Activated CD8-positive, alpha-beta memory T cell treated with anti-CD3 and anti-CD28 coated beads, Interleukin-2, amount 10 ng/mL, durations not matched to agents 7 days and 5 days (primary cell): ENCODE measurements at regions not wholly inside any gene's neighbourhood (a gene's known extent, or its start where the extent isn't known, plus 50 kb on each side); places are given as distances from the start of the nearest gene placed in this dataset.
A peak's percentile ranks its signal among the peaks of the same experiment; 100 is the strongest.

Experiments
- ATAC-seq: fragments of 150-1000 bp; cut with Tn5 transposase; one replicate; pipeline ENCODE4 v1.10.0; 2021; ENCODE audit warnings: moderate library complexity
- CTCF ChIA-PET: fragments of 350-600 bp; sonication (Branson Sonifier 250); formaldehyde crosslinking; loops from one replicate; lab custom pipeline; 2021; ENCODE audit warnings: antibody characterized with exemption; lab: Charles Lee
- DNase-seq: peaks from one replicate; pipeline ENCODE4 v3.0.0-alpha.2; 2020
- H3K27ac Mint-ChIP-seq: one replicate; pipeline ENCODE4 v1.8.0; 2021; ENCODE audit warnings: mild to moderate bottlenecking, mixed read lengths
- H3K27me3 Mint-ChIP-seq: one replicate; pipeline ENCODE4 v1.8.0; 2021; ENCODE audit warnings: mixed read lengths
- H3K36me3 Mint-ChIP-seq: one replicate; pipeline ENCODE4 v1.8.0; 2021; ENCODE audit warnings: mild to moderate bottlenecking, mixed read lengths
- H3K4me1 Mint-ChIP-seq: one replicate; pipeline ENCODE4 v1.8.0; 2021; ENCODE audit warnings: mixed read lengths
- H3K4me3 Mint-ChIP-seq: one replicate; pipeline ENCODE4 v1.8.0; 2021; ENCODE audit warnings: mild to moderate bottlenecking, moderate library complexity, mixed read lengths
- H3K9me3 Mint-ChIP-seq: one replicate; pipeline ENCODE4 v1.8.0; 2022; ENCODE audit warnings: low read depth, mixed read lengths

- Mint-ChIP-seq H3K9me3 (no peaks in the 10 kb centered on the region), H3K36me3 (no peaks in the 10 kb centered on the region), H3K4me1 (no peaks in the 10 kb centered on the region), H3K4me3 (no peak overlapping the region), H3K27me3 (no peaks in the 10 kb centered on the region), H3K27ac (no peak overlapping the region)
- no peak for DNase-seq
- CTCF ChIA-PET = no interaction called here
- no peak for ATAC-seq
Measured at GRCh38 chrX:84611843-84612636, 109.8 kb upstream of the HDX start.

- Mint-ChIP-seq H3K4me3 (no peak overlapping the region), H3K36me3 (no peaks in the 10 kb centered on the region), H3K4me1 (no peaks in the 10 kb centered on the region), H3K9me3 (no peaks in the 10 kb centered on the region), H3K27me3 (no peaks in the 10 kb centered on the region), H3K27ac (no peak overlapping the region)
- CTCF ChIA-PET = no interaction called here
- ATAC-seq = no peak
- DNase-seq = no peak
Measured at GRCh38 chrX:84634201-84634782, 132.0 kb upstream of the HDX start.

GRCh38 chrX:84666086-84666485 is 163.8 kb upstream of the HDX start:
- Mint-ChIP-seq H3K27ac (no peak overlapping the region), H3K36me3 (no peaks in the 10 kb centered on the region), H3K4me1 (no peaks in the 10 kb centered on the region), H3K4me3 (no peak overlapping the region), H3K27me3 (no peaks in the 10 kb centered on the region), H3K9me3 (no peaks in the 10 kb centered on the region)
- no peak for DNase-seq
- ATAC-seq = no peak
- CTCF ChIA-PET = no interaction called here

GRCh38 chrX:84690228-84690627 is 188.0 kb upstream of the HDX start:
- no peaks in the 10 kb centered on the region for H3K4me1 Mint-ChIP-seq
- H3K9me3 Mint-ChIP-seq = no peaks in the 10 kb centered on the region
- H3K4me3 Mint-ChIP-seq = no peak overlapping the region
- H3K27ac Mint-ChIP-seq = no peak overlapping the region
- CTCF ChIA-PET = no interaction called here
- no peak for DNase-seq
- H3K27me3 Mint-ChIP-seq = no peaks in the 10 kb centered on the region
- ATAC-seq = no peak
- no peaks in the 10 kb centered on the region for H3K36me3 Mint-ChIP-seq

- no peaks in the 10 kb centered on the region for H3K36me3 Mint-ChIP-seq
- no peaks in the 10 kb centered on the region for H3K9me3 Mint-ChIP-seq
- H3K27ac Mint-ChIP-seq = no peak overlapping the region
- no peak for DNase-seq
- CTCF ChIA-PET = no interaction called here
- ATAC-seq = no peak
- H3K27me3 Mint-ChIP-seq = no peaks in the 10 kb centered on the region
- H3K4me3 Mint-ChIP-seq = no peak overlapping the region
- no peaks in the 10 kb centered on the region for H3K4me1 Mint-ChIP-seq
Measured at GRCh38 chrX:84709987-84710386, 207.7 kb upstream of the HDX start.

GRCh38 chrX:84710611-84711010 is 208.4 kb upstream of the HDX start:
- ATAC-seq (no peak), DNase-seq (no peak)
- Mint-ChIP-seq H3K27ac (no peak overlapping the region), H3K9me3 (no peaks in the 10 kb centered on the region), H3K4me1 (no peaks in the 10 kb centered on the region), H3K36me3 (no peaks in the 10 kb centered on the region), H3K4me3 (no peak overlapping the region), H3K27me3 (no peaks in the 10 kb centered on the region)
- CTCF ChIA-PET = no interaction called here

GRCh38 chrX:84712621-84713020 is 210.4 kb upstream of the HDX start:
- ATAC-seq = no peak

GRCh38 chrX:84715315-84715714 is 213.1 kb upstream of the HDX start:
- Mint-ChIP-seq H3K9me3 (no peaks in the 10 kb centered on the region), H3K4me1 (no peaks in the 10 kb centered on the region), H3K4me3 (no peak overlapping the region), H3K36me3 (no peaks in the 10 kb centered on the region), H3K27me3 (no peaks in the 10 kb centered on the region), H3K27ac (no peak overlapping the region)
- CTCF ChIA-PET = no interaction called here
- DNase-seq (no peak), ATAC-seq (no peak)

More at GRCh38 chrX:84712621-84713020, 210.4 kb upstream of the HDX start:
- Mint-ChIP-seq H3K4me1 (no peaks in the 10 kb centered on the region), H3K27ac (no peak overlapping the region), H3K27me3 (no peaks in the 10 kb centered on the region), H3K9me3 (no peaks in the 10 kb centered on the region), H3K4me3 (no peak overlapping the region), H3K36me3 (no peaks in the 10 kb centered on the region)
- CTCF ChIA-PET = no interaction called here
- no peak for DNase-seq

- no peak overlapping the region for H3K4me3 Mint-ChIP-seq
- no peaks in the 10 kb centered on the region for H3K36me3 Mint-ChIP-seq
- H3K9me3 Mint-ChIP-seq = no peaks in the 10 kb centered on the region
- no peaks in the 10 kb centered on the region for H3K27me3 Mint-ChIP-seq
- H3K4me1 Mint-ChIP-seq = no peaks in the 10 kb centered on the region
- ATAC-seq (no peak), DNase-seq (no peak)
- CTCF ChIA-PET = no interaction called here
- H3K27ac Mint-ChIP-seq = no peak overlapping the region
Measured at GRCh38 chrX:84717343-84717742, 215.1 kb upstream of the HDX start.

- CTCF ChIA-PET = no interaction called here
- DNase-seq = no peak
- Mint-ChIP-seq H3K36me3 (no peaks in the 10 kb centered on the region), H3K4me3 (no peak overlapping the region), H3K27me3 (no peaks in the 10 kb centered on the region), H3K27ac (no peak overlapping the region), H3K4me1 (no peaks in the 10 kb centered on the region), H3K9me3 (no peaks in the 10 kb centered on the region)
- no peak for ATAC-seq
Measured at GRCh38 chrX:84721416-84721815, 219.2 kb upstream of the HDX start.

- Mint-ChIP-seq H3K27me3 (no peaks in the 10 kb centered on the region), H3K9me3 (no peaks in the 10 kb centered on the region), H3K36me3 (no peaks in the 10 kb centered on the region), H3K27ac (no peak overlapping the region), H3K4me1 (no peaks in the 10 kb centered on the region), H3K4me3 (no peak overlapping the region)
- no peak for ATAC-seq
- no peak for DNase-seq
- CTCF ChIA-PET = no interaction called here
Measured at GRCh38 chrX:84724576-84724975, 222.3 kb upstream of the HDX start.

- CTCF ChIA-PET = no interaction called here
- no peaks in the 10 kb centered on the region for H3K9me3 Mint-ChIP-seq
Measured at GRCh38 chrX:84729408-84729807, 227.2 kb upstream of the HDX start.

GRCh38 chrX:84729809-84730208 is 227.6 kb upstream of the HDX start:
- no peak overlapping the region for H3K4me3 Mint-ChIP-seq
- H3K27ac Mint-ChIP-seq = no peak overlapping the region
- no peaks in the 10 kb centered on the region for H3K27me3 Mint-ChIP-seq
- H3K36me3 Mint-ChIP-seq = no peaks in the 10 kb centered on the region
- CTCF ChIA-PET = interaction anchor here (0.9 kb wide), 1 partner anchor 274 kb away, joined by 3 read pairs; no protein-coding TSS in a partner anchor
- no peaks in the 10 kb centered on the region for H3K9me3 Mint-ChIP-seq
- DNase-seq (no peak), ATAC-seq (peak; percentile 57)
- H3K4me1 Mint-ChIP-seq = no peaks in the 10 kb centered on the region

More at GRCh38 chrX:84729408-84729807, 227.2 kb upstream of the HDX start:
- Mint-ChIP-seq H3K27ac (no peak overlapping the region), H3K27me3 (no peaks in the 10 kb centered on the region), H3K4me1 (no peaks in the 10 kb centered on the region), H3K4me3 (no peak overlapping the region), H3K36me3 (no peaks in the 10 kb centered on the region)
- ATAC-seq = no peak
- DNase-seq = no peak

GRCh38 chrX:84735025-84735424 is 232.8 kb upstream of the HDX start:
- DNase-seq (no peak), ATAC-seq (no peak)
- Mint-ChIP-seq H3K36me3 (no peaks in the 10 kb centered on the region), H3K27me3 (no peaks in the 10 kb centered on the region), H3K9me3 (no peaks in the 10 kb centered on the region), H3K4me1 (no peaks in the 10 kb centered on the region), H3K27ac (no peak overlapping the region), H3K4me3 (no peak overlapping the region)
- CTCF ChIA-PET = no interaction called here
